Hematopoietic multipotent progenitor cell (in vitro differentiated cells): ENCODE measurements at regions not wholly inside any gene's neighbourhood (a gene's known extent, or its start where the extent isn't known, plus 50 kb on each side); places are given as distances from the start of the nearest gene placed in this dataset.
A peak's percentile ranks its signal among the peaks of the same experiment; 100 is the strongest.
"Not testable (repeated sequence)": the region's sequence is repeated elsewhere in the genome, so short reads cannot be mapped to it uniquely, and the experiment has no call there.

ENCODE experiments used
- DNase-seq, 3 donors: peaks; one replicate each; pipeline ENCODE4 v3.0.0-alpha.2; 2011 to 2015; ENCODE audit warnings: low read depth in 2 of 3, low spot score in 2 of 3

GRCh38 chr18:55912071-55912470 lies 324.1 kb upstream of the TCF4 start:
- no peak for DNase-seq

DNA sequence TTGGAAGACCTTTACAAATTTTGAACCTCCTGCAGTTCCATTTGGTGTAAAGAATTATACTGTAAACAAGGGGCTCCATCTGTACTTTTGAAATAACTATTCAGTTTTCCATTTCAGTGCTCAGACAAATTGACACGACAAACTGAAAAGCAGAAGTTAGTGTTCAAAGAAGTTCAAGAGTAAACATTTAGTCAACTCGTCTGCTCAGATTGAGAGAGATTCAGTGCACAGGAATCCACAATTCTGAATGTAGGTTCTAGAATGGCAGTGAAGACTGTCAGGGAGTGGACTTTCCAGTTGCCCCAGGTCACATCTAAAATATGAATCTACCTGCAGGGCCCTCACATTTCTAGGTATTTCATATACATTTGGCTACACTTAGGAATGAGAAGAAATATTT lies 322.3 kb upstream of the TCF4 start:
- no peak for DNase-seq

- DNase-seq, result no peak
Observed at GRCh38 chr18:55908901-55909366, 320.9 kb upstream of the TCF4 start.

DNA sequence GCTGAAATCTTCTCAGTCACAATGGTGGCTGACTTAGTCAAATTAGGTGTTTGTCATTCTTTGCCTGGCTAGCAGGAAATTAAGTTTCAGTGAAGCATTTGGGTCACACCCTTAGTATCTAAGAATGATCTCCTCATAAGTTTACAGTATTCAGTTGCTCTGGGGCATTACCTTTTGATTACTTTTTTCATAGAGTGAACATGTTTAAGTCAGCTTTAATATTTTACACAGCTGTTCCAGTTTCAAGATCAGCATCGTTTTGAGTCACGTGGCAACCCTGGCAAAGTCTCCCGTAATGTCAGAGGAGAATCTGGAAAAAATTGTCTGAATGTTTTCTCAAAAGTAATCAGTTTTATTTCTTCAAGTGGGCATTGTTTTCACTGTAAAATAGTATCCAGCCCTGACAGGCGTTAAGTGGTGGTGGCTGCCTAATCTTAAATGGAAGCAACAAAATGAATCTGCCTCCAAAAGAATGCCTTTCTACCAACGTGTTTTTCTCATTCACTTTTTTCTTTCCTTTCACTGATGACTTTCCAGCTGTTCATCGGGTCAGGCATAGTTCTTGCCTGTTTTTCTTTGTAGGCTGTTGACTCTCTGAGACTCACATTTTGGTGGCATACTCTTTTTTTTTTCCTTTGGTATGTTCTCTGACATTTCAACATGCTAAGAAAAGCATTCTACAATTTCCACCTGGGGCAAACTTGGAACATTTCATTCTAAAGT lies 319.6 kb upstream of the TCF4 start:
- no peak for DNase-seq

- DNase-seq, result peak in 2 of 3 donors; percentile 3 to 5
Observed at GRCh38 chr18:55906536-55906935, 318.5 kb upstream of the TCF4 start.

GRCh38 chr18:55903911-55904310 lies 315.9 kb upstream of the TCF4 start:
- DNase-seq, result no peak

DNA sequence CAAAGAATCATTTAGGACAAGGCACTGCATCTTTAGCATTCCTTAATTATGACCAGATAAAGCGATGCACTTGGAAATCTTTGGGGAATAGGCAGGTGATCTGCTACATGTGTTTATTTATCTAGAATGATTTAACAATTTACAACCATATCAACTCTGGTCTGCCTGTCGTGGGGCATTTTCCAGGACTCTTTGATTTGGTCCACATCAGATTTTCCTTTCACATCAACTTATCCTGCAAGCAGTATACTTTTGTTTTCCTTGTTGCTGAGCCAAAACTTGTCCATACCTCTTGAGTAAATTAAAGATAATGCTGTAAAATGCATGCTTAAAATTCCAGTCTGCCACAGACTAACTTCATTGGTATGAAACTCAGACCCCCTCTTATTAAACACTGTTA lies 312.4 kb upstream of the TCF4 start:
- DNase-seq, result no peak

DNA sequence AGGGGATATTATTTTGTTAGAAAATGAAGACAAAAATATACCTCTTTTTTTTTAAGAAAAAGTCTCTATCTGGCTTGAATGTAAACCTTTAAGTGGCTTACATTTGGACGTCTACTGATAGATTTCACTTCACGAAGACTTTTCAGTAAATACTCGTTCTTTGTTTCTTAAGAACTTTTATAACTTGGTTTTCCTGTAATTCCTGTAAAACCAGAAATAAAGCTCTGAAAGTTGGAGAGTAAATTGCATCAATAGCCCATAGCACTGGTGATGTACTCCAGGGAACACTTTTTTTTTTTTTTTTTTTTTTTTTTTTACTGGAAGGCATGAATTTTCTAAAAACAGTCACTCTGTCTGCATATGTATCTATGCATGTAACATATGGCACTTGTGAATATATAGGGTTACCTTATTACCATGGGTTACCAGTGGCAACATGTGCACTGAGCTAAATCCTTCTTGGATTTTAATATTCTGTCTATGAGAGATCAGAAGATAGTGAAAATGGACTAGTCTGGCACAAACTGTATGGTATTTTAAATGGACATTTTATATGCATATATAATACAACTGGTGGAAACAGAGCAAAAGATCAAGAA lies 309.2 kb upstream of the TCF4 start:
- no peak for DNase-seq

- DNase-seq, result no peak
Observed at GRCh38 chr18:55893948-55894347, 306.0 kb upstream of the TCF4 start.

- DNase-seq, result not testable (repeated sequence)
Observed at GRCh38 chr18:55892862-55893813, 305.1 kb upstream of the TCF4 start.

GRCh38 chr18:55886886-55887285 lies 298.9 kb upstream of the TCF4 start:
- no peak for DNase-seq

DNA sequence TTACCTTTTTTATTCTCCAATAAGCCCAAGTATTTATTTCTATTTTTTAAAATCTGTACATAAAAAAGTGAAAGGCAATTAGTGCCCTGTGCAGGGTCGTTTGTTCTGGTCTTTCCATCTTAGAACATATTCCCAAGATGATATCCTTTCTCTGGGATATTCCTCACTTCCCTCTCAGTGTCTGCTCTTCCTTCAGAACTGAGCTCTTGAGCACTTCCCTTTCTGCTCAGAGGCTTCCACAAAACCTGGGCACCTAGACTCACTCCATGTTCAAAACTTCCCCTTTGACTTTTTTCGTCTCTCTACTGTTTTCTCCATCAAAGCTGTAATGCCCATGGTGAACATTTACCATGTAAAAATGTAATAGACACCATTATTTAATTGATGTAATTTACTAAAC lies 296.5 kb upstream of the TCF4 start:
- DNase-seq, result no peak

- DNase-seq, result no peak
Observed at GRCh38 chr18:55880617-55881016, 292.6 kb upstream of the TCF4 start.

DNA sequence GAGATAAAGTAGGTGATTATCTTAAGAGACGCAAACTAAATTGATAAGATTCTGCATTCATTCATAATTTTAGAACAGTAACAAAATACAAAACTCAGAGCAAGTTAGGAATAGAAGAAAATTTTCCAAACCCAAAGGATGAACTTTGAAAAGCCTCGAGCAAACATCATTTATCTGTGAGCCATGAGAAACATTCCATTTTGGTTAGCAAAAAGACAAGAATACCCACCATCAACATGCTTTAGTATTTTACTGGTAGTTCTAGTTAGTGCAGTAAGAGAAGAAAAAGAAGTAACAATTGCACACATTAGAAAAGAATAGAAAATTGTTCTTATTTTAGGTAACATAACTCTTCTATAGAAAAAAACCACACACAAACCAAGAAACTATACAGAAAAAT lies 291.3 kb upstream of the TCF4 start:
- no peak for DNase-seq

DNA sequence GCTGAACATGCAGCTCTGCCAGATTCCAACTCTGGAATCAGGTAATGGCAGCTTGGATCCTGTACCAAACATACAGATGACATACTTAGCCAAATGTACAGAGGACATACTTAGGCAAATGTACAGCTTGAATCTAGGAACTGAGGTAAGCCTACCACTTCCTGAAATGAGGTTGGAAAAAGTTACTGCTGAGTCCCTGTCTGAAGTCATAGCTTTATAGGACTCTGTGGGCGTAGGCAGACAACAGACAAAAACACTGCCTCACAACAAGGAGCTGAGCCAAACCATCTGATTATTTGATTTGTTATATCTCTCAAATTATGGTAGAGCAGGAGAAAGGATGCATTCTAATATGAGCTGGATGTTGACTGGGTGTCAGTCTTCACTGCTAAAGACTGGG lies 290.2 kb upstream of the TCF4 start:
- peak in 1 of 3 donors; percentile 23 for DNase-seq

DNA sequence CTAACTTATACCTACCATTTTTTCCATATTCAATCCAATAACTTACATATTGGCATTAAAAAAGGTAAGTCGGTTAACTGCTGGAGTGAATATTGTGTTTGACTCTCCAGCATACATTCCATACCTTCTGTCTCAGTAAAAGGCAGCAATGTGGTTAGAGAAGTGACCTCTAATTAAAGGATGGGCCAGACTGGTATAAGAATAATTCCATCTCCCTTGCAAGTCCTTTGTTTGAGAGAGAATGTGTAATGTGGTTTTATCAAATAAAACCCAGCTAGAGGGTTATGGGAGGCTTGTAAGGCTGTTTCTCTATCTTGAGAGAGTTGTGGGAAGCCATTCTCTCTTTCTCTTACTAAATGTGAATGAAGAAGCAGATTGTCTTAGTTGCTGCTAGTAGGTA lies 289.3 kb upstream of the TCF4 start:
- no peak for DNase-seq

DNA sequence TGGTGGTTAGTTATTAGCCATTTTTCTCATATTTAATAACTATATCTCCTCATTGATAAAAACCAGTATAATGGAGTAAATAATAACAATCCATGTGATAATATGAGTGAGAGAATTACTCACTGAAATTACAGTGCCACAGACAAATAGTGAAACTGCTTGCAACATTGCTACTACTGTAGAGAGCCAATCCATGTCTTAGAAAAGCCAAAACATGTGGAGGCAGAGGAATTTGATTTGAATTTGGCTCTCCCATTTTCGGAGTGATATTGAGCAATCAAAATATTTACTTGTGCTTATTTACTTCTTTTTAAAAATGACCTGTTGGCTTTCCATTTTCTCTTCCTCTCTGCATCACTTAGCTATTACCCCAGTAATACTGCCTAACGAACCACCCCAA lies 288.3 kb upstream of the TCF4 start:
- DNase-seq, result no peak

- DNase-seq, result no peak
Observed at GRCh38 chr18:55875371-55875901, 287.4 kb upstream of the TCF4 start.

DNA sequence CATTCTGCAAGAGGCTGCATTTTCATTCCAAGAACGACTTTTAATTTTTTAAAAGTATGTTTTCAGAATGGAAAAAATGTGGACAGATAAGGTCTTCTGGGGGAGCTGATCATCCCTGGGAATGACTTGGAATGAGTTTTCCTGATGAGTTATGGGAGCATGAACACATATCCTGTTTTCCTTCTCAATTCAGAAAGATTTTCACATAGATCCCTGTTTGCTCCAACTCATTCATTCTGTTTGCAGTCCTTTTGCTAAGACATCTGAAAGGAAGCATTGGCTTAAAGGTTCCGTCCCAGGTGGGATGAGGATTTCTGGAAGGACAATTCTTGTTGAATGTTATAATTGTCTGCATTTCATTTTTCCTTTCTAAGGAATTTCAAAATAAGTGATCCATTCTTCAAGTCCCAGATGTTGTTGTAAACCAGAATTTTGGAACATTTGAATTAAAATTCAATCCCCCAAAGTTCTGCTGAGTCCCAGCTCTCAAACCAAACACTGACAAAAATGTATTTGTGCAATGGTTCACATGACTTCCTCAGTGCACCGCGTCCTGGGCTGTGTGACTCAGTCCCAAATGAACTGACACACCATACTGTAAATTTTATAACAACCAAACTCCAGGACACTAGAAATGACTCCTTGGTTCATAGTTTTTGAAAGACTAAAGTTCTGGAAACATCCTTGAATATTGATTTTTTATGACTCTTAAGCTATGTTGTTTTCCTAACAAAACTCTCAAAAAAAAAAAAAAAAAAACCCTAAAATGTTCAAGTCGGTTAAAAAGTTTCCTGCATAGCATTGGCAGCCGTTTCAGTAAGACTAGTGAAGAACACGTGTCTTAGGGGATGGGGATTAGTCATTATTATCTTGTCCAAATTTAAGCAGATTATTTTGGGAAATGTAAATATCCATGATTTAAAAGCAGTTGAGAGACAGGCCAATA lies 281.8 kb upstream of the TCF4 start:
- no peak for DNase-seq

GRCh38 chr18:55868909-55869308 lies 280.9 kb upstream of the TCF4 start:
- DNase-seq, result no peak
